ENCODE measurements at regions not wholly inside any gene's neighbourhood (a gene's known extent, or its start where the extent isn't known, plus 50 kb on each side); places are given as distances from the start of the nearest gene placed in this dataset.

DNA sequence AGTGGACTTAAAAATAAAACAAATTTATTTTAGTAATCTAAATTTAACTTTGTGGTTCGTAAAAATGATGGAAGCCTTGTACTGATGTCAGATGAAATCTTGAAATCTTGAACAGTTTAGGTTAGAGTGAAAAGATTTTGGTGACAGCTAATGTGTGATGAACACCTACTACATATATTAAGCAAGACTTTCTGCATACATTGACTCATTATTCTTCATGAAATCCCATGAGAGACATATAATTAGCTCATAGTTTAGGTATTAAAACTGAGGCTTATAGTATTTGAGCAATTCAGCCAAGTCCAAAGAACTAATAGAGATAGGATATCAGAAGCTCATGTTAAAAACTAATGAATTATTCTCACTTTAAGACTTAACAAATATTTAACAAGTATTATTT lies 66.9 kb upstream of the PCDH7 start:
- TF ChIP-seq, protein P1, sequence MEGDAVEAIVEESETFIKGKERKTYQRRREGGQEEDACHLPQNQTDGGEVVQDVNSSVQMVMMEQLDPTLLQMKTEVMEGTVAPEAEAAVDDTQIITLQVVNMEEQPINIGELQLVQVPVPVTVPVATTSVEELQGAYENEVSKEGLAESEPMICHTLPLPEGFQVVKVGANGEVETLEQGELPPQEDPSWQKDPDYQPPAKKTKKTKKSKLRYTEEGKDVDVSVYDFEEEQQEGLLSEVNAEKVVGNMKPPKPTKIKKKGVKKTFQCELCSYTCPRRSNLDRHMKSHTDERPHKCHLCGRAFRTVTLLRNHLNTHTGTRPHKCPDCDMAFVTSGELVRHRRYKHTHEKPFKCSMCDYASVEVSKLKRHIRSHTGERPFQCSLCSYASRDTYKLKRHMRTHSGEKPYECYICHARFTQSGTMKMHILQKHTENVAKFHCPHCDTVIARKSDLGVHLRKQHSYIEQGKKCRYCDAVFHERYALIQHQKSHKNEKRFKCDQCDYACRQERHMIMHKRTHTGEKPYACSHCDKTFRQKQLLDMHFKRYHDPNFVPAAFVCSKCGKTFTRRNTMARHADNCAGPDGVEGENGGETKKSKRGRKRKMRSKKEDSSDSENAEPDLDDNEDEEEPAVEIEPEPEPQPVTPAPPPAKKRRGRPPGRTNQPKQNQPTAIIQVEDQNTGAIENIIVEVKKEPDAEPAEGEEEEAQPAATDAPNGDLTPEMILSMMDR (IDR thresholded peaks at IDR 0.05; ENCODE audit: low read depth, low read length, missing control alignments): no peak
- in situ Hi-C loops (cut with HindIII; ENCODE audit: low sequenced_read_pairs): no loop called here
- no peak for DNase-seq (ENCODE audit: low read depth)
- no peak overlapping the region for H3K4me3 ChIP-seq (ENCODE audit: low read depth, low read length)

DNA sequence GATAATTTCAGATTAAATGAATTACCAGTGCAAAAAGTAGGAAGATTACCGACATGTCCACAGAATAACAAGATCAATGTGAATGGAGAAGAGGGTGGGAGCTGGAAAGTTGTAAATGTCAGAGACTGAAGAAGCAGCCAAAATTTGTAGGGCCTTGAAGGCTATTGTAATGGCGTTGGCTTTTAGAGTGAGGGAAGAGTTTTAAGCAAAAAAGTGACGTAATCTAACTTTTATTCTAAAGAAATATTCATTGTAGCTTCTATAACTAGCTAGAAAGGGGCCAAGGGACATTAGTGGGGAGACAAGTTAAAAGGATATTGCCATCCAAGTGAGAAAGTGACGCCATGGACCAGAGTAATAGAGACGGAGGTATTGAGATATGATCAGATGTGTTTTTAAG lies 63.3 kb upstream of the PCDH7 start:
- DNase-seq (ENCODE audit: low read depth): no peak
- in situ Hi-C loops (cut with HindIII; ENCODE audit: low sequenced_read_pairs): no loop called here

DNA sequence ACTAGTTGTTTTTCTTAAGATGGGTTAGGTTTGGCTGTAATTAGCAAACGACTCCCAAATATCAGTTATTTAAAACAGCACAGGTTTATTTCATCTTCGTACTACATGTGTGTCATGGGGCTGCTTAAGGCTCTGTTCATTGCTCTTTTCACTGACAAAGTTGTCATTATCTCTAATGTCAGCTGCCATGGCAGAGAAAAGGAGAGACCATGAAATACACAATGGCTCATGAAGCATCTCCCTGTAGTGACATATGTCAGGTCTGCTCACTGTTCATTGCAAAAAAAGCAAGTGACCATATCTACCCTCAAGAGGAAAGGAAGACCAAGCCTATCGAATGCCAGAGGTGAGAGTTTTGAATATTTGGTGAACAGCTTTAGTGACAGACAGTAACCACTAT lies 52.2 kb upstream of the PCDH7 start:
- H3K4me3 ChIP-seq (ENCODE audit: low read depth, low read length): no peak overlapping the region
- in situ Hi-C loops (cut with HindIII; ENCODE audit: low sequenced_read_pairs): no loop called here
- TF ChIP-seq, protein P1 (IDR thresholded peaks at IDR 0.05; ENCODE audit: low read depth, low read length, missing control alignments): no peak
- DNase-seq (ENCODE audit: low read depth): no peak

More for the DNA sequence above, 63.3 kb upstream of the PCDH7 start:
- H3K4me3 ChIP-seq (ENCODE audit: low read depth, low read length): no peak overlapping the region
- TF ChIP-seq, protein P1 (IDR thresholded peaks at IDR 0.05; ENCODE audit: low read depth, low read length, missing control alignments): no peak

DNA sequence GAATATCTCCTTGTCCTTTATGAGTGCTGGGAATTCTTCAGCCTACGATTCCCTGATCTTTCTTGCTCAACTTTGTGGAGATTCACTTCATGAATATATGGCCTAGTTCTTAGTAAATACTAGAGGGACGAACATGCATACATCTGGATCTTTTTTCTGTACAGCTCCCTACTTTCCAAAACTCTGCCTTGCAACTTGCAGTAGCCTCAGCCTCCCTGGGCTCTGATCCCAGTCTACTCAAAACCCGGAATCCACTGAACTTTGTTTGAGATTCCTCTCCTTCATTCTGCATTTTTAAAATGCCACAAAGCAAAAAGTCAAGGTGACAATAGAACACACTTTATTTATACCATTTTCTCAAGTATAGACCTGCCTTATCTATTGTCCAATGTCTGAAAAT lies 50.0 kb upstream of the PCDH7 start:
- no peak overlapping the region for H3K4me3 ChIP-seq (ENCODE audit: low read depth, low read length)
- no peak for DNase-seq (ENCODE audit: low read depth)
- in situ Hi-C loops (cut with HindIII; ENCODE audit: low sequenced_read_pairs): no loop called here
- TF ChIP-seq, protein P1 (IDR thresholded peaks at IDR 0.05; ENCODE audit: low read depth, low read length, missing control alignments): no peak

Data from astrocyte of the cerebellum (primary cell).